Activated T-cell treated with anti-CD3 and anti-CD28 coated beads, Interleukin-2, amount 50 U/mL, for 1 hour (primary cell): ENCODE measurements at regions not wholly inside any gene's neighbourhood (a gene's known extent, or its start where the extent isn't known, plus 50 kb on each side); places are given as distances from the start of the nearest gene placed in this dataset.

Experiments
- DNase-seq: peaks from one replicate; pipeline ENCODE4 v3.0.0-alpha.2; 2020

DNA sequence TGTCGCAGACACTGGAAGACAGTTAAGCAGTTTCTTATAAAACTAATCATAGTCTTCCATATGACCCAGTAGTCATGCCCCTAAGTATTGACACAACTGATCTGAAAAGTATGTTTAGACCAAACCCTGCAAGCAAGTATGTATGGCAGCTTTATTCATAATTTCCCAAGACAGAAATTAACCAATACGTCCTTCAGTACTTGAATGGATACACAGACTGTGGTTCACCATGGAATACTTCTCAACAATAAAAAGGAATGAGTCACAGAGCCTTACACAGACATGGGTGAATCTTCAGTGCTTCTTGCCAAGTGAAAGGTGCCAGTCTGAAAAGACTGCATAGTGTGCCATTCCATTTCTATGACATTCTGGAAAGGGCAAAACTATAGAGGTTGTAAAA is 50.2 kb upstream of the AKR1E2 start:
- no peak for DNase-seq

DNA sequence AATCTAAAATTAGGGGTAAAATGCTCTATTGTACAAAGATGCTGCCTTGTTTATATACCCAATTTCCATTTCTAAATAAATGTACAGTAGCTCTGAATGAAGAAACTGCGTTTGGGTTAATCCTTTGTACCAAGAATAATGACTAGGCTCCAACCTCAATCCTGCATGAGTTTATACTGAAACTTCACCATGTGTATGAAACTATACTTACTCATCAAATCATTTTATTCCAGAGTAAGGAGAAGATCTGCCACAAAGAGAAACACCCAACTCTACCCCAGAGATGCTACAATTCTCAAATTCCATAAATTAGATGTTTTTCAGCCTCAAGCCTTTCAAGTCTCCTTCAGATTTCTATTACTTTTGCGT is 53.8 kb upstream of the AKR1E2 start:
- no peak for DNase-seq

DNA sequence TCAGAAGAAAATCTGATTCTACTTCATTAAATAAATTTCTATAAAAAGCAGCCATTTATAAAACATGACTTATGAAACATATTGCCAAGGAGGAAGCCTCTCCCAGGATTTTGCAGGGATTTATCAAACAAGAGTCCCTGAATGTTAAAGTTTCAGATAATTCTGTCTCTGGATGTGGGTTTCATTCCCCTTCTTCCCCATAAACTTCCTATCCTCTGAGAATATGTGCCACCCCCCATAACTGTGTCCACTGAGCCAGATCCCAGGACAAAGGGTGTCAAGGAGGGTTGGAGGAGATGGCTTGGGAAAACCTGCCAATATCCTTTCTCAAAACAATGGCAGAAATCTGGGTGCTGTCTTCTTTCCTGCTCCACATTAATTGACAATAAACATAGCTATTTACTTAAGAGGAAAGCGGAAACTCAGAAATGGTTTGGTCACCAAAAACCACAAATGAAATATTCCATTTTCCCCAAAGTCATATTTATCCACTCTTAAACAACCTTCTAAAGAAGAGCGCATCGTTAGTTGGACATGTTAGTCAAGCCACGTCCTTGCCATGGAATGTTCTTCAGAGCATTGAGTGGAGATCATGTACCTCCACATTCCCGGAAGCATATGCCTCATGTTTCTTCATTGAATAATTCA is 54.3 kb upstream of the AKR1E2 start:
- no peak for DNase-seq

DNA sequence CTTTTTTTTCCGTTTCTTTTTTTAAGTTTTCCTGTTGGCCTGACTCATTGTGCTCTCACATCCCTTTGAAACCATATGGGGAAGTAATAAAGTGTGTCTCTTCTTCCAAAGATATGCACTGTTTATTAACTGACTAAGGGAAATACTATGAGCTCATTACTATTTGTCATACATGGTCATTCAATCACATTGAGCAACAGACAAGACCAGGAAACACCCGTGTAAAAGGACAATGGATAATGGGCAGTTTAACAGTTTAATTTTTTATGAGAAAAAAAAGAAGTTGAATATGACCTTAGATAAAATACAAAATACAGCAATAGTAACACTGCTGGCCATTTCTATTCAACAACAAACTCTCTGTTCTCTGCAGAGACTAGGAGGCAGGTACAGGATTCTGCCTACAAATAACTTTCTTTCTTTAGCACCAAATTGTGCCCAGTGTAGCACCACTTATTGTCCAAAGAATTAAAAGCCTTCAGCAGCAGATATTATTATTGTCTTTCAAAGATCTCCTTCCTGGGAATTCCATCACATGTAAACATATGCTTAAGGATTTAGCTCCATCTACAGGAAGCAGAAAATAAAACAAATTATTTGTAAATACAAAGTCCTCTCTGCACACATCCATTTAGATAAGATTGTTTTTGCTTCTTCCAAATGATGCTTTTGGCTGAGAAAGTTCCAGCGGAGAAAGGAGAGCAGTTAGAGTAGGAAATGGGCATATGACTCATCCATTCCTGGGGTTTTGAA is 55.0 kb upstream of the AKR1E2 start:
- DNase-seq = no peak

DNA sequence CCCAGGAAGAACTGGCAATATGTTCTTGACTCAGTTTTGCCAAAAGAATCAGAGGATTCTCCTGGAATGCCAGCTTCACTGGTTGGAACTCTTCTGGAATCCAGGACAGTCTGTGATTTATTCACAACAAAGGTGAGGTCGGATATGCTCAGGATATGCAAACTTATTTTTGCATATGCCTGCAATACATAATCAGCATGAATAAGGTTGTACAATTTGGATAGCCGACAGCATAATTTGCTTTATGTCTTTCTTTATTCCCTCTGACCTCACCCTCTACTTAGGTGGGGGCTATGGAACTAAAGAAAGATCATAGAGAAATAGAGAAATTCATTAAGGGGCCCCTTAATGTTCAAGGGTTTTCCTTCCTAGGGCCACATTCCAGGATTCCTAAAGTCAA is 57.6 kb upstream of the AKR1E2 start:
- no peak for DNase-seq

DNA sequence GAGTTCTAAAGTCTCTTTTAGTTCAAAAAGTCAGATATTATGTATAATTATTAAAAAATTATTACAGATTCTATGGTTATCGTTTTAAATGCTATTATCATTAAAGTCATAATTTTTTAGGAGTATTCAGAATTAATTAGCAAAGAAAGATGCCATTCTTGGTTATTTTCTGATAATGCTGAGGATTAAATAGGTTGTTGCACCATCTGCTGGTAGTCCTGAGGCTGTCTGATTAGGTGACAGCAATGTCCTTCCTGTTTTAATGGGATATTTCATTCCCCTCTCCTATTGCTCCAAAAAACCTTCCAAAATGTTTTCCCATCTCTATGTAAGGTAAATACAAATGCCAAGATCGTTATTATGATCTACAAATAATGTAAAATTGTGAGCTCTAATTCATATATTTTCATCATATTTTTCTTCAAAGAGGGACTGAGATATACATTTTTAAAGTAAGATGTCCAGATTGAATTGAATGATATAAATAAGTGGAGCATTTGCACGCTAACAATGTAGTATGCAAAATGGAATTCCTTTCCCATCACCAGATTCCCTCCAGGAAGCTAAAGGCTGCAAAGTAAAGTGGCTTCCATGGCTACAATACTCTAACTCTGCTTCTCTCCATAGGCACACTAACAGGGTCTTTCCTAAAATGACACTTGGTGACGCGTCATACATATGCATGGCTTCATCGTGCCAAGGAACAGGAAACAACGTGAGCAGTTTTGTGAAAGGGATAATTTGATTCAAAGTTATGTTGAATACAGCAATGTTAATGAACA is 58.8 kb upstream of the AKR1E2 start:
- DNase-seq = no peak

DNA sequence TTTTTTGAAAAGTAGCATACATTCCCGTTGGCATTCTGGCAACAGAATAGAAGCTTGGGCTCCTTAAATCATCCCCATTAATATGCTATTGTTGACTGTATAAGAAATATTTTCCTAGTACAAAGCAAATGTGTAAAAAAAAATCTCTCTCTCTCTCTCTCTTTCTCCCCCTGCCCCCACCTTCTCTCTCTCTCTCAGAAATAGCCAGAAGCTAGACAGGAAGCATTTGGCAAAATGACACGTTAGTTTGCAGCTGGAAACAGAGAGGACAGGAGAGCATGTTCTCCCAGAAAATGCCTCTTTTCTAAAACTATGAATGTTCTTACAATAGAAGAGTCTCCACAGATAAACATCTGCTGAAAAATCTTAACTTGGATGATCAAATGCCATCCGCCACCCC is 59.6 kb upstream of the AKR1E2 start:
- no peak for DNase-seq

DNA sequence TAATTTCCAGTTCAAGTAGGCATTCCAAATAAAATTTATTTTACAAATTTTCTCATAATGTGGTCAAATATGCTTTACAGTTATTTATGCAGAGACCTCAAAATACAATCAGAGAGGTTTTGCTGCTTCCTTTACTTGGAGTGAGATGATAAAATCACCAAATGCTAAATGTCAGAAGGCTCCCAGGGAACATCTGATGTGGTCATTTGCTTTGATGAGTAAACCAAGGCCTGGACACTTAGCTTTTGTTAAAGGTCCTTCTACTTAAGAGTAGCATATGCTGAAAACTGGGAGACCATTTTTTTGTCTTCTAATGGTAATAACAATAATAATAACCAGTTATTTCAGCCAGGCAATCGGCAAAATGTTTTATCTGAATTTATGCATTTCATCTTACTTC is 60.6 kb upstream of the AKR1E2 start:
- DNase-seq = no peak

DNA sequence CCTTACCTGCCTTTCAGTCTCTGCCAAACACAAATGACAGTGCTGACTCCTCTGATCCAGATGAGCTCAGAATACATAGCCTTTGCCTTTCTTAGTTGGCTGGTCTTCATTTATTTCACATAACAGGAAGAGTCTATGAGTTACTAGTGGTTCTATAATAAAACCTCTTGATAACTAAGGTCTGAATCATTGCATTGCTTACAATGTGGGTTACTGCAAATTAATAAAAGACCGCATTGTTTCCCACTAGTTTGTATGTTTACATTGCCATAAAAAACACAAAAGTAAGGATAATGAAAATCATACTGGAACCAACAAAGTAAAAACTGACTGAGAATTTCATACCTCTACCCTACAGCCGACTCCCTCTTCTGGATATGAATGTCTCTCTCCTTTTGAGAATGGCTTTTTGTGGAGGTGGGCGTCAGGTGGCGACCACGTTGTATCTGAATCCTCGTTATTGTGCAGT is 62.0 kb upstream of the AKR1E2 start:
- DNase-seq = no peak

DNA sequence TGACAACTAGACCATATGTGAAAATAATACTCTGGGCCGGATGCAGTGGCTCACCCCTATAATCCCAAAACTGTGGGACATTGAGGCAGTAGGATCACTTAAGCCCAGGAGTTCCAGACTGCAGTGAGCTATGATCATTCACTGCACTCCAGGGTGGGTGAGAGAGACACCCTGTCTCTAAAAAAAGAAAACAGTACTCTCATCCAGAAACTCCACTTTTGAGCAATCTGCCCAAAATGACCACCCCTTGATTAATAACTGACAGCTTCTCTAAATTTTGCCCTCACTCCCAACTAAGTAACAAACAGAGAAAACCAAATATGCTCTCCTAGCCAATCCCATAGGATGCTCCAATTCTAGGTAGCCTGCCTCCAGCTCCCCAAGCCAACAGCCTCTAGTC is 62.5 kb upstream of the AKR1E2 start:
- no peak for DNase-seq

DNA sequence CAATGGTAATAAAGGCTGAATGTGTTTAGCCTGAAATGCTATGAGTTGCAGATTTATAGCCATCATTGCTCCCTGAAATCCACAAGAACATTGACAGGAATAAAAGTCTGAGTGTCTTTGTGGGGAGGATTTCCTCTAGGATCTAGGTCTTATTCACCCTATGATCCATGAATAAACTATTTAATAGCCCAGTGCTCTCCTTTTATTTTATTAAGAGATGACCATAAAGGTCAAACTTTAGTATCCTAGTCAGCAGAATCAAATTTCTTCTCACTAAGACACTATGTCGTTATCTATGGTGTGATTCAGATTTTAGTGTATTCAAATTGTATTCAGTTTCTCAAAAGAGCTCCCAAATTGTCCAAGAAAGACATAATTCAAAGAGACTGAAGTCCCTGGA is 67.8 kb upstream of the AKR1E2 start:
- DNase-seq = no peak

DNA sequence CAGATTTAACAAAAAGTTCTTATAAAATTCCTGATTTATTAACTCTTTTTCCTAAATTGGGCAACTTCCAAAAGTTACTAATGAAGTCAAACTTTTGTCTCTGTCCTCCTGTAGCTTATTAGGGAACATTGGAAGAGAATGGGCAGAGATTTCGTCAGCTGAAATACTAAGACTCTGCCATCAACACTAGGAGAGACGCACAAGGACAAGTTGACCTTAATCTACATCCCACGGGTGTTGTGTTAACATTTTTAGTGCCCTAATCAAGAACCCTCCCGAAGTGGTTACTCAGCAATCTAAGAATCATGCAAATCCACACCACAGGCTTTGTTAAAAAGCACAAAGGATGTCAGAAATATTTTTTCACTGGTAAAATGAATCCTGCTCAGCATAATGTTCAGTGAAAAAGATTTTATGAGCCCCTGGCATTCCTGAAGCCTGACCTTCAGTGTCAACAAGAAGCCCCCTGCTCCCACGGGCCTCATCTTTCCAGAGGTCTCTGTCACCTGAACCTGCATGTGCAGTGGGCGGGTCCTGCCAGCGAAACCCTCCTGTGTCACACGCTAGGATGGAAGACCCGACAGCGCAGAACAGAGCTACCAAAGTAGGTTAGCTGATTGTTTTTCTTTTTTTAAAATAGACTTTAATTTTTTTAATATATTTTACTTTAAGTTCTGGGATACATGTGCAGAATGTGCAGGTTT is 70.6 kb upstream of the AKR1E2 start:
- no peak for DNase-seq

DNA sequence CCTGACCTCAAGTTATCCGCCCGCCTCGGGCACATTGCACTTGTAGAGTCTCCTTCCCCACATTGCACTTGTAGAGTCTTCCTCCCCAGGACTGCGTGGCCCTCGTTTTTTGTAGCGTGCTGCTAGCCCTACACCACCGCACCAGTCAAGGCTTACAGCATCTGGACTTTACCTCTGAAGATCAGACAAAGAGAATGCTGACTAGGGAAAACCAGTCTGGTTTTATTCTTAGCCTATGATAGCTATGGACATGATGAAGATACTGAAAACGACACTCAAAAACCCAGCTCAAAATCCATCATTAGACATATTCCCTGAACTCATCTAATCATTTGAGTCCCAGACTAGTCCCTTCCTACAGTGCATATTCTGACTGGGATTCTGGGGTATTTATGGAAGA is 71.9 kb upstream of the AKR1E2 start:
- no peak for DNase-seq

DNA sequence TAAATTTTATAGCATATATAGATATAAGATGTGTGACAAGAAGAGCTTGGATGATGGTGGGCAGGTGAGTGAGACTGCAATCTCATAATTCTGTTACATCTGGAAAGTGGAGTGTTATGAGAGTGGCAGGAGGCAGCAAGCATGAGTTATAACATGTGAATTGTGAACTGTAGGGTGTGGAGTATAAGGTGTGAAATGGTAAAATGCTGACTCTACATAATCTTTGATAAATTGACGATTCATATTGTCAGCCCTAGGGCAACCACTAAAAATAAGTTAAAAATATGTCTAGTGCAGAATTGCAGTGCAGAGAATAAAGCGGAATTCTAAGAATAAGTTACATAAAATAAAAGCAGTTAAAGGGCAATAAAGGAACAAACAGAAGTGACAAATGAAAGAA is 74.8 kb upstream of the AKR1E2 start:
- DNase-seq = no peak

DNA sequence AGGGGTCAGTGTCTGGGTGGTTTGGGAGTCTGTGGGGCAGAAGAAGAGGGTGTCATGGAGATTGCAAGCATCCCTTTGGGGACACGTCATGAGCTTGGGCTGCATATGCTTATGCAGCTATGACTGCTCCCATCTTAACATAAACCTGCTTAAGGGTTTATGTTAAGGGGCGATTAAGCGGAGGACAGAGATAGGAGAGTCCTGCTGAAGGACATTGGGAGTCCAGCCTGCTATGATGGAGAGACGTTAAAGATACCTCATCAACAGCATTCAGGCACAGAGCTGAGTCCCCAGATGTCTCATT is 76.8 kb upstream of the AKR1E2 start:
- no peak for DNase-seq

DNA sequence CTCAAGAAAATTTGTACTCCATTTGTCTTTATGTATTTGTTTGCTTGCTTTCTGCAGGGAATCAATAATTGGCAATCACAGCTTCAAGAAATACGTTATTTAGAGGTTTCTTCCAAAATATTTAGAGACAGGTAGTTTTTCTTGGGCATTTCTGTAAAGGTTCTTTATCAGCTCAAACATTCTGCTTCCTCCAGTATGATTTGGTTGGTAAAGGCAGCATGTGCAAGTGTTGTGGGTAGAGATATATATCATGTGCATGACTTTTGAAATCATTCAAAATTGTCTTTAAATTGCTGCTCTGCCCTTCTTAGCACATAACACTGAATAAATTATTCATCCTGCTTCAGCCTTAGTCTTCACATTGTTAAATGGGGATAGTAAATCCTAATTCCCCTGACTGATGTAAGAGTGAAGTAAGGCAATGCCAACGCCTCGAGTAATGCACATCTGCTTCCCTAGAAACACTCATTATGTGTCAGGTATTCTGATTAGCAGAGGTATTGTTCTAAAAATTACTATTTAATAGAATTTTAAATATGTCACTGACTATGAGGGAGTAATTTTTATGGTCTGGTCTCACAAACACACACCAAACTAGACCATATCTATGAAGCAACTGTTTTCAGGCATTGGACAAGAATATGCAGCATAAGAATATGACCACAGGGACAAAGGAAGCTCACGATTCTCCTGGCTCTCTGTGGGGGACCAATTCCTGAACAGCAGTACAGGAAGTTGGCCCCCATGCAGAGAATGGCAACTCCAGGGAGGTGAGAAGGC is 77.3 kb upstream of the AKR1E2 start:
- no peak for DNase-seq

DNA sequence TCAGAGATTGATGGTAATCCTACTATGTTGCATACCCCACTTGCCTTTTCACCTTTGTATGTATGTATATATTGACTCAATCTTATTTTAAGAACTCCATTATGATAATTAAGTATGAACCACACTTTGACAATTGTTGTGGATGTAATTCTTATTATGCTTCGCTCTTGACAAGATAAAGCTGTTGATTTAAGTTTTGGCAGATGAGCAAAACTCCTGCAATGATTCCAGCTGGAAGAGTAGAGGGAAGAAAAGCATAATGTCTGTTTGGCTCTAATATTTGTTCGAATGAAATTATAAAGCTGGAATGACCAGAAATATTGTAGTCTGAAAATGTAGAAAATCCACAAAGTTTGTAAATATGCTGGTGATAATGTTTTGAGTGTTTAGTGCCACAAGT is 83.8 kb upstream of the AKR1E2 start:
- DNase-seq = no peak

DNA sequence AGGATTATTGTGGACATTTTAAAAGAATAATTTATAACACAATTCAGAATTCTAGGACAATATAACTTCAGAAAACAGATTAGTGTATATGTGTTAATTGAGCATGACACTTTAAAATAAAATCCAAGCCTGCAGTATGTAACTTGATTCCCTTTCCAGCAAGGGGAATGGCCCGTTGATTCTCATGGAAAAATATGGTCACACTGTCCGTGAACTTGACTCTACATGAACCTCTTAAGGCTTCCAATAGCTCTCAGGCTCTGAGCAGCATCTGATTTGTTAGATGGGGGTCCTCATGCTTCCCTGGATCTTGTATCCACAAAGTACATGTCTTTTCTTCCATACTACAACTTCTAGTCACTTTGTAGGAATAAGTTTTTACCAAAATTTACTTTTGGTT is 85.5 kb upstream of the AKR1E2 start:
- DNase-seq = no peak

DNA sequence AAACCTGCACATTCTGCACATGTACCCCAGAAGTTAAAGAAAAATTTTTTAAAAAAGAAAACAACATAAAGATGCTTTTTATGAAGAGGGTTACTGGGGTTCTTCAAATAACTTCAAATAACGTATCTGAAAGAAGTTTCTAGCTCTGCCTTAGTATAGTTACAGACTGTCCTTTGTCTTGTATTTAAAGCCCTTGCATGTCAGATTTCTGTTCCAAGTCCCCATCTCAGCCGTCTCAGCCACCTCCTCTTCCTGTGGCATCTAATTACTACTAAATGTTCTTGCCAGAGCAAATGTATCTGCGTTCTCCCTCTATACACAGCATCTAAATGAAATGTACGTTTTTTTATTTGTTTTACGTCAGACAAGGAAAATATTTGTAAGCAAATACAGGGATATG is 89.4 kb upstream of the AKR1E2 start:
- DNase-seq = no peak

DNA sequence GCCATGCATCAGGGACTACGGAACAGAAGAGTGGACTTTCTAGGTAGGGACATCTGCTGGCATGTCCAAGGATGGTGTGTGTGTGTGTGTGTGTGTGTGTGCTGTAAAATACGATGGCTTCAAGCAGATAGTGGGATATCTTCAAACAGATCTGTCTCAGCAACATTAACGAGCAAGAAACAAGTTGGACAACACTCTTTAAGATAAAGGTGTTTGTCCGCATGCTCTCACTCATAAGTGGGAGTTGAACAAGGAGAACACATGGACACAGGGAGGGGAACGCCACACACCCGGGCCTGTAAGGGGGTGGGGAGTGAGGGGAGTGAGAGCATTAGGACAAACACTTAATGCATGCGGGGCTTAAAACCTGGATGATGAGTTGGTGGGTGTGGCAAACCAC is 89.8 kb upstream of the AKR1E2 start:
- DNase-seq = no peak

DNA sequence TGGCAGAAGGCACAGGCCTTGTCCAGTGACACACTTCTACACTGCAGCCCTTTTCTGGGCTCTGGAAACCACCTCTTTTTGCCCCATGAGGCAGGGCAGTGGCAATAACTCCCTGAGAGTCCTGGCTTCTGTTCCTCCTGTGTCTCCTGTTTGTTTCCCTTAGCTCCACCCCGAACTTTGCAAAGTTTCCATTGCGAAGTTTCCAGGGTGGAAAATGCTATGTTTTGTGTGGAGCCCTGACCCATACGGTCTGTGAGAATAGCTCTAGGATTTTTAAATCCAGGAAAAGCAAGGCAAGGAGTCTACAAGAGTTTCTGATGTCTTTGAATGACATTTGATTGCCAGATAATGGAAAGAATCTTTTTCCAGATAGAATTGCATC is 92.2 kb upstream of the AKR1E2 start:
- no peak for DNase-seq

DNA sequence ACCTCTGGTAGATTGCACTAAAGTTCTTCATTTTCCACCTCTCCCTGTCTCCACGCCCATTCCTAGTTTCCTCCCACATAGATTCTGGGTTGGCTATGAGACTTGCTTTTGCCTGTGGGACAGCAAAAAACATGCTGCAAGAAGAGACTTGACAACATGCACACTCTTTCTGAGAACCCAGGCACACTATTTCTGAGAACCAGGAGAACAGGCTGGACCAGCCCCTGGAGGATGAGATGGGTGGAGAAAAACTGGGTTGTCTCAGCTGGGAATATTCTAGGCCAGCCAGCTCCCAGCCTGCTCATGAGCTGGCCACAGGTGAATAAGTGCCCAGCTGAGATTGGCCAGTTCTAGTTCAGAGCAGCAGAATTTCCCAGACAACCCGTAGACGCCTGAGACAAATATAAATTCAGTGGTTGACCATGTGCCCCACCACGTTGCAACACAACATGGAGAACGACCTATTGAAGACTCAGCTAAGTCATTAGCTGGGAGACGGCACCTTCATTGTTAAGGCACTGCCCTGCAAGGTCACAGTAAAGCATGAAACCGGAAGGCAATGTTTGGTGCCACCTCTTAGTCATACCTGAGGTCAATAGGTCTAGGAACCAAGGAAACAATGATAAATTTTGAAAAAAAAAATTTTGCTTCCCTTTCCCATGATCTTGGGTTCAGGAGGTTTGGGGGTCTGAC is 92.7 kb upstream of the AKR1E2 start:
- no peak for DNase-seq
